HCT116 (cell line): ENCODE measurements at regions not wholly inside any gene's neighbourhood (a gene's known extent, or its start where the extent isn't known, plus 50 kb on each side); places are given as distances from the start of the nearest gene placed in this dataset.

Experiments
- ATAC-seq: fragments of 200-7000 bp; cut with Tn5 transposase; 2 replicates; pipeline ENCODE4 v1.9.1; 2020; ENCODE audit warnings: mild to moderate bottlenecking, moderate library complexity
- BruUV-seq: library from RNA; stranded (reverse); fragments of 400-500 nt; replicated peaks from 2 replicates; lab custom pipeline; 2021; lab: Mats Ljungman, UMichigan
- CTCF ChIA-PET: fragments of 300-600 bp; sonication (Branson Sonifier 250); formaldehyde crosslinking; loops from one replicate; lab custom pipeline; 2021; ENCODE audit warnings: antibody characterized with exemption; lab: Charles Lee
- POLR2A ChIA-PET: fragments of 300-600, 350-600 bp; sonication (Branson Sonifier 250); formaldehyde crosslinking; loops from one replicate; lab custom pipeline; 2021; ENCODE audit warnings: antibody characterized with exemption; lab: Charles Lee
- RAD21 ChIA-PET, 2 experiments: fragments of 300-600 bp; sonication (Branson Sonifier 250); formaldehyde crosslinking; loops; one replicate each; lab custom pipeline; 2023; ENCODE audit warnings: low total read pairs in 2 of 2; ENCODE audit not compliant: uncharacterized antibody in 2 of 2, unreplicated experiment in 2 of 2, low non-redundant PET in 1 of 2; lab: Charles Lee
- DNase-seq: peaks from one replicate; pipeline ENCODE4 v3.0.0-alpha.2; 2010; ENCODE audit warnings: low read depth, low spot score
- H2AFZ ChIP-seq: fragments of 200-600 bp; shearing (Covaris generic), sonication (generic); 2 replicates; pipeline ENCODE4 v1.6.1; 2017; ENCODE audit warnings: low read depth, mixed run types, mixed read lengths, antibody characterized with exemption, low read length; ENCODE audit not compliant: poor library complexity, severe bottlenecking
- H3K27ac ChIP-seq: 2 replicates; pipeline ENCODE4 v1.5.1; 2012; ENCODE audit warnings: low read depth, low read length
- H3K27me3 ChIP-seq: fragments of 200-600 bp; sonication (generic); 2 replicates; pipeline ENCODE4 v1.6.1; 2016; ENCODE audit warnings: mixed run types, low read length, mixed read lengths; ENCODE audit not compliant: insufficient read depth
- H3K36me3 ChIP-seq, 2 experiments: fragments of 200-500 bp in 1 of 2; fragments of 200-600 bp in 1 of 2; sonication (Bioruptor generic) in 1 of 2; sonication (generic) in 1 of 2; 2 replicates each; pipeline versions ENCODE4 v1.5.1 to v1.6.1; 2014 to 2016; ENCODE audit warnings: low read length in 2 of 2, inconsistent platforms in 1 of 2, mixed read lengths in 1 of 2, mixed run types in 1 of 2; ENCODE audit not compliant: insufficient read depth in 2 of 2, control insufficient read depth in 1 of 2
- H3K4me1 ChIP-seq, 2 experiments: fragments of 200-600 bp in 1 of 2; sonication (generic) in 1 of 2; 2 replicates each; pipeline versions ENCODE4 v1.5.1 to v1.6.1; 2012 to 2017; ENCODE audit warnings: low read length in 2 of 2, inconsistent platforms in 1 of 2, mild to moderate bottlenecking in 1 of 2, mixed read lengths in 1 of 2, mixed run types in 1 of 2, moderate library complexity in 1 of 2; ENCODE audit not compliant: insufficient read depth in 2 of 2, control insufficient read depth in 1 of 2
- H3K4me2 ChIP-seq: fragments of 200-600 bp; sonication (generic); 2 replicates; pipeline ENCODE4 v1.6.1; 2017; ENCODE audit warnings: mixed run types, low read length, mixed read lengths
- H3K4me3 ChIP-seq, 2 experiments: fragments of 200-600 bp in 1 of 2; sonication (generic) in 1 of 2; replicated peaks in 1 of 2; 2 replicates each; pipeline ENCODE4 v1.5.1; 2011 to 2016; ENCODE audit warnings: low read length in 2 of 2, control low read depth in 1 of 2, low read depth in 1 of 2, mild to moderate bottlenecking in 1 of 2, mixed read lengths in 1 of 2, mixed run types in 1 of 2
- H3K79me2 ChIP-seq: fragments of 200-600 bp; sonication (generic); 2 replicates; pipeline ENCODE4 v1.6.1; 2017; ENCODE audit warnings: mild to moderate bottlenecking, mixed run types, low read length, moderate library complexity, mixed read lengths; ENCODE audit not compliant: insufficient read depth
- H3K9ac ChIP-seq: fragments of 200-600 bp; sonication (generic); 2 replicates; pipeline ENCODE4 v1.6.1; 2016; ENCODE audit warnings: low read length, mixed read lengths
- H3K9me2 ChIP-seq: fragments of 200-600 bp; sonication (generic), shearing (Covaris generic); 2 replicates; pipeline ENCODE4 v1.6.1; 2017; ENCODE audit warnings: mixed run types, mild to moderate bottlenecking, moderate library complexity; ENCODE audit not compliant: insufficient read depth
- H3K9me3 ChIP-seq, 2 experiments: fragments of 200-500 bp in 1 of 2; fragments of 200-600 bp in 1 of 2; sonication (Bioruptor generic) in 1 of 2; sonication (generic) in 1 of 2; 2 replicates each; pipeline ENCODE4 v1.6.1; 2014 to 2017; ENCODE audit warnings: low read length in 2 of 2, mixed read lengths in 2 of 2, inconsistent platforms in 1 of 2, low read depth in 1 of 2, mild to moderate bottlenecking in 1 of 2, mixed run types in 1 of 2, moderate library complexity in 1 of 2; ENCODE audit not compliant: control insufficient read depth in 1 of 2, insufficient read depth in 1 of 2
- H4K20me1 ChIP-seq: fragments of 200-600 bp; sonication (generic), shearing (Covaris generic); 2 replicates; pipeline ENCODE4 v1.6.1; 2017; ENCODE audit warnings: mixed run types, mild to moderate bottlenecking, moderate library complexity; ENCODE audit not compliant: insufficient read depth
- ATF3 ChIP-seq: IDR thresholded peaks from 2 replicates; pipeline ENCODE4 v1.6.1; 2012
- CTCF ChIP-seq, 3 experiments: fragments of 200-600 bp in 1 of 3; sonication (generic) in 1 of 3; IDR thresholded peaks in 2 of 3; conservative IDR thresholded peaks in 1 of 3; 2 replicates each; pipeline ENCODE4 v1.5.1; 2012 to 2017; ENCODE audit warnings: low read depth in 2 of 3, low read length in 2 of 3, antibody characterized with exemption in 1 of 3, borderline replicate concordance in 1 of 3, control low read depth in 1 of 3, mild to moderate bottlenecking in 1 of 3, mixed read lengths in 1 of 3, mixed run types in 1 of 3, moderate library complexity in 1 of 3; ENCODE audit not compliant: insufficient read depth in 1 of 3
- ZBTB33 ChIP-seq: IDR thresholded peaks from 2 replicates; pipeline ENCODE4 v1.6.1; 2011; ENCODE audit warnings: mild to moderate bottlenecking, low read length, moderate library complexity; ENCODE audit not compliant: insufficient replicate concordance; ENCODE audit errors: extremely low read depth
- intact Hi-C: fragments of 100-400 bp; cut with micrococcal nuclease; formaldehyde crosslinking; loops from 2 replicates; pipeline ENCODE4 v1.10.0; 2022

GRCh38 chr6:133631421-133631820, 257.5 kb upstream of the TCF21 start:
- ChIA-PET POLR2A (no interaction called here), CTCF (interaction anchor here (0.9 kb wide), 1 partner anchor 114 kb away, joined by 5 read pairs; no protein-coding TSS in a partner anchor), RAD21 (no interaction called here)
- Histone ChIP-seq H3K36me3 (no peaks in the 10 kb centered on the region), H3K27me3 (no peaks in the 10 kb centered on the region), H3K27ac (peak overlapping the region; percentile 20; the same call in 1 of the 2 replicates), H2AFZ (peak overlapping the region; percentile 56), H3K9me3 (no peaks in the 10 kb centered on the region), H4K20me1 (no peaks in the 10 kb centered on the region), H3K9me2 (no peaks in the 10 kb centered on the region), H3K79me2 (no peaks in the 10 kb centered on the region), H3K4me2 (peak overlapping the region; percentile 34), H3K4me3 (no peak overlapping the region), H3K4me1 (peaks cover 9 to 22% of the 10 kb centered on the region in 2 experiments), H3K9ac (no peak overlapping the region)
- no TSS peak for BruUV-seq
- intact Hi-C loops = no loop called here
- DNase-seq = no peak
- TF ChIP-seq ZBTB33 (no peak), ATF3 (no peak), CTCF (IDR thresholded peaks at IDR 0.05 in 2 of 3, conservative IDR thresholded peaks at IDR 0.05 in 1 of 3; ENCODE audit: borderline replicate concordance in 1 of 3, insufficient read depth in 1 of 3, low read depth in 2 of 3, low read length in 2 of 3) (peak in 1 of 3 experiments; percentile 26; a peak in 1 of 6 replicates)
- ATAC-seq = peak; percentile 83
